ENCODE measurements at regions not wholly inside any gene's neighbourhood (a gene's known extent, or its start where the extent isn't known, plus 50 kb on each side); places are given as distances from the start of the nearest gene placed in this dataset.

DNA sequence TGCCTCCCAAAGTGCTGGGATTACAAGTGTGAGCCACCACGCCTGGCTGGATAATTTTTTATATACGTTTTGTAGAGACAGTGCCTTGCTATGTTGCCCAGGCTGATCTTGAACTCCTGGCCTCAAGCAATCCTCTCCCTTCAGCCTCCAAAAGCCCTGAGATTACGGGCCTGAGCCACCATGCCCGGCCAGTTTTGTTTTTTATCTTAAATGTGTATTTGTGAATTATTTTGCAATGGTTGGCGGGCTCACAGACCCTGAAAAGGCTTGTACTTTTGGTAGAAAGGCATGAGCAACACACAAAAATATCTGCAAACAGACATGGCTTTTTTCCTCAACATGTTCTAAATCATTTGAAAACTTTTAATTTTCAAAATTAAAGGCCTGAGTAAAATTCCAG, 73.4 kb upstream of the TMEM18 start:
- Histone ChIP-seq H3K18ac (ENCODE audit: low read length) (no peak overlapping the region), H4K8ac (ENCODE audit: low read depth, low read length) (no peak overlapping the region), H3K79me1 (ENCODE audit: low read length) (no peaks in the 10 kb centered on the region), H3K14ac (ENCODE audit: low read length) (no peak overlapping the region), H2BK5ac (ENCODE audit: low read depth, low read length, poor library complexity) (no peak overlapping the region), H3K9me3 (ENCODE audit: insufficient read depth, low read depth, low read length) (peaks cover 7% of the 10 kb centered on the region), H2AK5ac (ENCODE audit: low read length) (no peak overlapping the region), H4K91ac (ENCODE audit: low read depth, low read length) (no peak overlapping the region), H3K4me3 (ENCODE audit: low read depth, low read length) (no peak overlapping the region), H3K36me3 (ENCODE audit: control insufficient read depth in 1 of 2, insufficient read depth in 2 of 2, low read length in 2 of 2) (peaks cover 5 to 7% of the 10 kb centered on the region in 2 experiments), H3K4me2 (ENCODE audit: low read length) (no peak overlapping the region), H2AFZ (ENCODE audit: insufficient read depth, low read length, poor library complexity) (no peak overlapping the region), H2BK120ac (ENCODE audit: insufficient read depth, low read length, poor library complexity) (no peak overlapping the region), H3K79me2 (ENCODE audit: control insufficient read depth, insufficient read depth, low read length, poor library complexity) (no peaks in the 10 kb centered on the region), H3K27me3 (ENCODE audit: insufficient read depth, low read length) (no peaks in the 10 kb centered on the region), H3K27ac (ENCODE audit: low read depth, low read length) (no peak overlapping the region), H4K12ac (ENCODE audit: low read depth, low read length) (no peak overlapping the region), H3K9ac (ENCODE audit: low read length) (no peak overlapping the region), H3K4ac (ENCODE audit: low read depth, low read length) (no peak overlapping the region), H3K23ac (ENCODE audit: low read length) (no peak overlapping the region), H2BK12ac (ENCODE audit: low read length) (no peak overlapping the region), H3K4me1 (ENCODE audit: control insufficient read depth in 1 of 2, insufficient read depth in 2 of 2, low read length in 2 of 2) (no peaks in the 10 kb centered on the region)
- DNase-seq: no peak
- WGBS (ENCODE audit: extremely low coverage, insufficient coverage, insufficient read length): no CpG with 5 or more reads among the region's 5 CpGs

DNA sequence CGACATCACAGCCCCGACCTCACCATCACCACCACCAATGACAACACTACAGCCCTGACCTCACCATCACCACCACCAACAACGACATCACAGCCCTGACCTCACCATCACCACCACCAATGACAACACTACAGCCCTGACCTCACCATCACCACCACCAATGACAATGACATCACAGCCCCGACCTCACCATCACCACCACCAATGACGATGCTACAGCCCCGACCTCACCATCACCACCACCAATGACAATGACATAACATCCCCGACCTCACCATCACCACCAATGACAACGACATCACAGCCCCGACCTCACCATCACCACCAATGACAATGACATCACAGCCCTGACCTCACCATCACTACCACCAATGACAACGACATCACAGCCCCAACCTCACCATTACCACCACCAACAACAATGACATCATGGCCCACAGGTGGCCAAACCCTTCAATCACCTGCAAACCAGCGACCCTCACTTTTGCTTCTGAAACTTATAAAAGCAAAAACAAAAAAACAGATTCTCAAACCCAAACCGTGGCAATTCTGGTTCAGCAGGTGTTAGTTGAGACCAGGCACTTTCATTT, 70.7 kb upstream of the TMEM18 start:
- Histone ChIP-seq H3K9me3 (ENCODE audit: insufficient read depth, low read depth, low read length) (peaks cover 7% of the 10 kb centered on the region), H3K4me3 (ENCODE audit: low read depth, low read length) (peak overlapping the region; percentile 52), H4K91ac (ENCODE audit: low read depth, low read length) (no peak overlapping the region), H2AK5ac (ENCODE audit: low read length) (no peak overlapping the region), H3K27me3 (ENCODE audit: insufficient read depth, low read length) (no peaks in the 10 kb centered on the region), H3K36me3 (ENCODE audit: control insufficient read depth in 1 of 2, insufficient read depth in 2 of 2, low read length in 2 of 2) (peaks cover 5 to 7% of the 10 kb centered on the region in 2 experiments), H3K27ac (ENCODE audit: low read depth, low read length) (no peak overlapping the region), H3K4me2 (ENCODE audit: low read length) (no peak overlapping the region), H3K14ac (ENCODE audit: low read length) (no peak overlapping the region), H3K4me1 (ENCODE audit: control insufficient read depth in 1 of 2, insufficient read depth in 2 of 2, low read length in 2 of 2) (no peaks in the 10 kb centered on the region), H4K8ac (ENCODE audit: low read depth, low read length) (no peak overlapping the region), H3K79me1 (ENCODE audit: low read length) (no peaks in the 10 kb centered on the region), H2BK12ac (ENCODE audit: low read length) (no peak overlapping the region), H3K23ac (ENCODE audit: low read length) (no peak overlapping the region), H3K79me2 (ENCODE audit: control insufficient read depth, insufficient read depth, low read length, poor library complexity) (no peaks in the 10 kb centered on the region), H3K18ac (ENCODE audit: low read length) (no peak overlapping the region), H2BK120ac (ENCODE audit: insufficient read depth, low read length, poor library complexity) (no peak overlapping the region), H3K4ac (ENCODE audit: low read depth, low read length) (no peak overlapping the region), H2AFZ (ENCODE audit: insufficient read depth, low read length, poor library complexity) (no peak overlapping the region), H3K9ac (ENCODE audit: low read length) (no peak overlapping the region), H2BK5ac (ENCODE audit: low read depth, low read length, poor library complexity) (no peak overlapping the region), H4K12ac (ENCODE audit: low read depth, low read length) (no peak overlapping the region)
- no CpG with 5 or more reads among the region's 12 CpGs for WGBS (ENCODE audit: extremely low coverage, insufficient coverage, insufficient read length)
- no peak for DNase-seq

DNA sequence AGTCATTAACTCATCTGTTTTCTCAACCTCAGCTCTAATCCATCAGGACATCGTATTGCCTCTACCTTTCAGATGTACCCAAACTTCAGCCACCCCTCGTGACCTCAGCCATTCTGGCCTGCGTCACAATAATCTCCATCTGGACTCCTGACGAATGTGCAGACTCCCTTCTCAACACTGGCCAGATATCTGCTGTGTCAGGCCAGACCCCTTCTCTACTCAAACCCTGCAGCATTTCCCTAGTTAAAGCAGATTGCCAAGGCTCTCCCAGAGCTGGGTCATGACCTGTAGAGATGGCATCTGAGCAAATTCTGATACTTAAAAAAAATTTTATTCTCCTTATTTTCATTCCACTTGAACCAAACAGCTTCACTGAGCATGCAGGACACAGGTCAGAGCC, 69.5 kb upstream of the TMEM18 start:
- no peaks in the 10 kb centered on the region for H3K79me2 ChIP-seq (ENCODE audit: control insufficient read depth, insufficient read depth, low read length, poor library complexity)
- H3K9me3 ChIP-seq (ENCODE audit: insufficient read depth, low read depth, low read length): peaks cover 7% of the 10 kb centered on the region
- no peaks in the 10 kb centered on the region for H3K27me3 ChIP-seq (ENCODE audit: insufficient read depth, low read length)
- no peak overlapping the region for H3K23ac ChIP-seq (ENCODE audit: low read length)
- H3K4me3 ChIP-seq (ENCODE audit: low read depth, low read length): no peak overlapping the region
- no peak for DNase-seq
- H2AFZ ChIP-seq (ENCODE audit: insufficient read depth, low read length, poor library complexity): no peak overlapping the region
- H4K91ac ChIP-seq (ENCODE audit: low read depth, low read length): no peak overlapping the region
- no CpG with 5 or more reads among the region's 4 CpGs for WGBS (ENCODE audit: extremely low coverage, insufficient coverage, insufficient read length)
- no peak overlapping the region for H3K4ac ChIP-seq (ENCODE audit: low read depth, low read length)
- H3K4me2 ChIP-seq (ENCODE audit: low read length): no peak overlapping the region
- H3K14ac ChIP-seq (ENCODE audit: low read length): no peak overlapping the region
- no peak overlapping the region for H2AK5ac ChIP-seq (ENCODE audit: low read length)
- no peak overlapping the region for H3K18ac ChIP-seq (ENCODE audit: low read length)
- H3K79me1 ChIP-seq (ENCODE audit: low read length): no peaks in the 10 kb centered on the region
- H4K8ac ChIP-seq (ENCODE audit: low read depth, low read length): no peak overlapping the region
- no peak overlapping the region for H3K9ac ChIP-seq (ENCODE audit: low read length)
- no peak overlapping the region for H2BK5ac ChIP-seq (ENCODE audit: low read depth, low read length, poor library complexity)
- no peak overlapping the region for H4K12ac ChIP-seq (ENCODE audit: low read depth, low read length)
- H2BK120ac ChIP-seq (ENCODE audit: insufficient read depth, low read length, poor library complexity): no peak overlapping the region
- H3K36me3 ChIP-seq (ENCODE audit: control insufficient read depth in 1 of 2, insufficient read depth in 2 of 2, low read length in 2 of 2): peaks cover 5 to 7% of the 10 kb centered on the region in 2 experiments
- H2BK12ac ChIP-seq (ENCODE audit: low read length): no peak overlapping the region
- no peak overlapping the region for H3K27ac ChIP-seq (ENCODE audit: low read depth, low read length)
- no peaks in the 10 kb centered on the region for H3K4me1 ChIP-seq (ENCODE audit: control insufficient read depth in 1 of 2, insufficient read depth in 2 of 2, low read length in 2 of 2)

DNA sequence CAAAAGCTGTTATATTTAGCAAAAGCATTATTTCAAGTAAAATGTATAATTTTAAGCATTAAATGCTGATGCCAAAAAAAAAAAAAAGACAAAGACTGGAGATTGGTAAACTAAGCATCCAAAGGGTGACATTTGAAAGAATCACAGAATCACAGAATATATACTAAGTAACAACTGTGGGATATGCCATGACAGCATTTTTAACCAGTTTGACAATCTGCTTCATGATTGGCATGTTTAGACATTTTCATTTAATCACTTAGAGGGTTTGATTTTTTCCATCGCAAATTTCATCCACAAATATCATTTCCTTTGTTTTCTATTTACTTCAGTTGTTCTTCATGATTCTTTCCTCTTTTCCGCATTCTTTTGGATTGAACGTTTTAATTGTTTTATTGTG, 66.9 kb upstream of the TMEM18 start:
- Histone ChIP-seq H3K27me3 (ENCODE audit: insufficient read depth, low read length) (no peaks in the 10 kb centered on the region), H3K9ac (ENCODE audit: low read length) (no peak overlapping the region), H4K91ac (ENCODE audit: low read depth, low read length) (no peak overlapping the region), H3K4ac (ENCODE audit: low read depth, low read length) (no peak overlapping the region), H2AK5ac (ENCODE audit: low read length) (no peak overlapping the region), H3K4me2 (ENCODE audit: low read length) (no peak overlapping the region), H2AFZ (ENCODE audit: insufficient read depth, low read length, poor library complexity) (no peak overlapping the region), H3K14ac (ENCODE audit: low read length) (no peak overlapping the region), H3K79me2 (ENCODE audit: control insufficient read depth, insufficient read depth, low read length, poor library complexity) (no peaks in the 10 kb centered on the region), H4K8ac (ENCODE audit: low read depth, low read length) (no peak overlapping the region), H2BK120ac (ENCODE audit: insufficient read depth, low read length, poor library complexity) (no peak overlapping the region), H2BK5ac (ENCODE audit: low read depth, low read length, poor library complexity) (no peak overlapping the region), H3K18ac (ENCODE audit: low read length) (no peak overlapping the region), H4K12ac (ENCODE audit: low read depth, low read length) (no peak overlapping the region), H3K4me1 (ENCODE audit: control insufficient read depth in 1 of 2, insufficient read depth in 2 of 2, low read length in 2 of 2) (peaks cover 5 to 6% of the 10 kb centered on the region in 2 experiments), H3K23ac (ENCODE audit: low read length) (no peak overlapping the region), H3K9me3 (ENCODE audit: insufficient read depth, low read depth, low read length) (peaks cover 7% of the 10 kb centered on the region), H2BK12ac (ENCODE audit: low read length) (no peak overlapping the region), H3K79me1 (ENCODE audit: low read length) (peaks cover 9% of the 10 kb centered on the region), H3K27ac (ENCODE audit: low read depth, low read length) (no peak overlapping the region), H3K36me3 (ENCODE audit: control insufficient read depth in 1 of 2, insufficient read depth in 2 of 2, low read length in 2 of 2) (peaks cover 5 to 7% of the 10 kb centered on the region in 2 experiments), H3K4me3 (ENCODE audit: low read depth, low read length) (no peak overlapping the region)
- no CpG with 5 or more reads among the region's 3 CpGs for WGBS (ENCODE audit: extremely low coverage, insufficient coverage, insufficient read length)
- DNase-seq: no peak

All from trophoblast cell (in vitro differentiated cells and primary cell).